GM21390 (cell line): ENCODE measurements at regions not wholly inside any gene's neighbourhood (a gene's known extent, or its start where the extent isn't known, plus 50 kb on each side); places are given as distances from the start of the nearest gene placed in this dataset.
"Not testable (repeated sequence)": the region's sequence is repeated elsewhere in the genome, so short reads cannot be mapped to it uniquely, and the experiment has no call there.

Source experiments
- ATAC-seq: cut with Tn5 transposase; IDR thresholded peaks from one replicate; pipeline ENCODE4 v1.9.1; 2021; ENCODE audit not compliant: unreplicated experiment

DNA sequence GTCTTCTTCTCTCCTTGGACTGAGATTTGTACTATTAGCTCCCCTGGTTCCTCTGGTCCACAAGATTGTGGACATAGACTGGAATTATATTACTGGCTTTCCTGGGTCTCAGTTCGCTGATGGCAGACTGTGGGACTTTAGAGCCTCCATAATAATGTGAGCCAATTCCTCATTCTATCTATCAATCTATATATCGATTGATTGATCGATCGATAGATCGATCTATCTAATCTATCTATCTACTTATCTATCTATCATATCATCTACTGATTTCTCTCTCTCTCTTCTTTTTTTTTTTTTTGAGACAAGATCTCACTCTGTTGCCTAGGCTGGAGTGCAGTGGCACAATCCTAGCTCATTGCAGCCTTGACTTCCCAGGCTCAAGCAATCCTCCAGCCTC is 51.5 kb upstream of the DDR1 start:
- ATAC-seq, result no peak

DNA sequence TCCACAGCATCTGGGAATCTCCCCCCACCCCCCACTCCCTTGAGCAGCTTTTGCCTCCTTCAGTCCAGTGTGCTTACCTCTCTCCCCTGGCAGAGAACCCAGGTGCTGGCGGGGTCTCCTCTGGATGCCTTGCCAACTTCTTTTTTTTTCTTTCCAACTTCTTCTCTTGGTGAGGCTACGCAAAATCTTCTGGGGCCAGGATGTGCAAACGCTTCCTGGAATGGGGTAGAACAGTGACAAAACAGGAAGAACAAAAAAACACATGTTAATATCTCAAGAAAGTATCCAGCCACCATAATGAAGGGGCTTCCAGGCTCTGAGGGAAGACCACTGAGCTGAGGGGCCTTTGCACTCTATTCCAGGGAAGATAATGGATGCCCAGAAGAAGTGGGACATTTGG is 53.9 kb upstream of the DDR1 start:
- ATAC-seq, result no peak

DNA sequence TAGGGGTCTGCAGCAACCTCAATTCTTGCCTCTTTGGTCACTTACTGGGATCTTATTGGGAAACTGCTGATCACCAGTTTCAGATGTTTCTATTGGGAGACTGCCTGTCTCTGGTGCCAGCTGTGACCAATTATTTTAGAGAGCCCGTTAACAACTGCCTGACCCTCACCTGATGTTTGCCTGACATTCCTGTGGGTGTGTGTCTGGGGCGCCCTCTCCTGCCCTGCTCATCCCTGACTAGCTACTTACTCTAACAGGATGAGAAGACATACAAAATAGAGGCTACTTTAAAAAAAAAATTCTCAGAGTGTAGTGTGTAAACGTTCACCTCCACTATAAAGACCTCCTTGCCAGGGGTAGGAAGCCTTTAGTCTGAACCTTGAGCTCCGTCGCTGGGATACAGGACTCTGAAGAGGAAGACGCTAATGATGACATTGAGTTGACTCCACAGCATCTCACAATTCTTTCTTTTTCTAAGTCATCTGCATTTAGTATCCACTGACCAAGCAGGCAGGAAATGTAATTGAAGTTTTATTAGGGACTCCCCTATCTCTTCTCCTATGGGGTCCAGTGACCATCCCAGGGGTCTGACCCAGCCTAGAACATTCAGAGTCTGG is 54.6 kb upstream of the DDR1 start:
- no peak for ATAC-seq

DNA sequence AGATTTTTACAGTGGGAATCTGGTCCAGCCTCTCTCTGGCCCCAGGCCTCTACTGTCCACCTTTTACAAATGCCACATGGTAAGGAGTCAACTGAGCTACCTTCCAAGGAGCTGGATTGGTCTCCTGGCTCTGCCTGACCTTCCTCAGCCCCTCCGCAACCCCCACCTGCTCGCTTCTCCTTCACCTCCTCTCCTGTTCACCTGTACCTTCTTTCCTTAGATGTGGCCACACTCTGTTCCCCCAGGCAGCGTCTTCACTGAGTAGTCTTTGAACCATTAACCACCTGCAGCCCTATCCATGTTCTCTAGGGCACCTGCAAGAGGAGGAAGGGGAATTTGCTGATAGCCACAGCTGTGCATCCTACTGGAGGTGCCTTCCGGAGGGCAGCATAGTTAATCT is 55.3 kb upstream of the DDR1 start:
- no peak for ATAC-seq

DNA sequence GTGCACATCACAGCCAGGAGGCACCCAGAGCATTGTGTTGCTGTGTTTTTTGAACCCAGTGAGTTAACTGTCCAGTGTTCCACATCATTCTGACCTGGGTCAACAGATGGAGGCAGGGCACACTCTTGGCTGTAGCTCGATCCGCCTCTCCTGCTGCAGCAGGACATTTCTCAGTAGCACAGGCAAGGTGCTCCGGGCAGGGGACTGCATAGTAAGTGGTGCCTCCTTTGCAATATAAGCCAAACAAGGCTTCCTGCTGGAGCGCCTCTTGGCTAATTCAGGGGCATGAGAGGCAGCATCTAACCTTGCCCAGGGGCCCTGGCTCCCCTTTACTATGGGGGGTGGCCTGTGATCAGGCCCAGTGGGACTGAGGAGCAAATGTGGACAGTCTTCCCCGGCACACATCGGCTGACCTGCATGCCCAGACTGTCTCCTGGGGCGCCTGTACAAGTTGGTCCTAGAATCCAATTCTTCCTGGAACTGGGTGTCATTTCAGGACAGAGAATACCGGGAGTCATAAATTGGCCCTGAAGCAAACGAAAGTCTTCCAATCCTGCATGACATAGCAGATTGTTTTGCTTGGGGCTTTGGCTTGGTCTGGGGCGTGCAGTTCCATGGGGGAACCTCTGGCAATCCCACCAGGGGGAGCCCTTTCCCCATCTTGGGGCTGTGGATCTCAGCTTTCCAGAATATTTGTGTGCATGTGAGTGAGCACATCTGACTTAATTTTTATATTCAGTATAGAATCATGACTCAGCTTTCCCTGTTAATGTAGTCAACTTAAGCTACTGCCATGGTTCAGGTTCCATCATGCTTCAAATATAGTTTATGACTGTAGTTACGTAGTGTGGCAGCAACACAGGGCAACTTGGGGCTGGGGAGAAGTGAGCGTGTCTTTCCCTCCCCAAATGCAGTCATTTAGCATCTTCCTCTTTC is 56.0 kb upstream of the DDR1 start:
- no peak for ATAC-seq

DNA sequence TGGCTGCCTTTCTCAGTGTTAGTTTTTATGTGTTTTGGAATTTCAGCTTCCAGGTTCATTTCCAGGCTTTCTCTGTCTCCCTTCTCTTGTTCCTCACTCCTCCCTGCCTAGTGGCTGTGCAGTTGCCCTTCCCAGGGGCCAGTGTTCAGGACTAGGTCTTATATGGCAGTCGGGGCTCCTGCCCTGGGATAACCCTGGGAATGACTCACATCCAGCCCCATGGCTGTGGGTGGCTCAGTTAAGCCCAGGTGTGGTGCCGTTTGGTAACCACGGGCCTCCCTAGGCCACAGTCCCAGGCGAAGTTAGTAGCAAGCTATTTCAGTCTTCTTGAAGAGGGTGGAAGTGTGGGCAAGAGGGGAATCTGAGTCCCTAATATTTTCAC is 57.4 kb upstream of the DDR1 start:
- no peak for ATAC-seq

DNA sequence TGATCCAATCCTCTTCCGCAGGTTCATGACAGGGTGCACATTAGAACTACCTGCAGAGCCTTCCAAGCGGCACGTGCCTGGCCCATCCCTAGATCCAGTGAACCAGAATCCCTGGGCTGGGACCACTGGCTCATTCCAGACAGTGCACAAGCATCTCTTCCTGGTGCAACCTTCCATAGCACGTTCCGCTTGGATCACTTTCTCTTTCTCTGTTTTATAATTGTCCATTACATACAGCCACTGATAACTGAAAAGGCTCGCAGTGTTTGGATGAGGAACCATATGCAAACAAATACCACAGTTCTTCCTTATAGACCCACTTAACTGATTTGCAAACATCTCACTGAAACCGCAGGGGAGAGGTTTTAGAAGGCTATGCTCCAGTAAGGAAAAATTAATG is 59.6 kb upstream of the DDR1 start:
- no peak for ATAC-seq

DNA sequence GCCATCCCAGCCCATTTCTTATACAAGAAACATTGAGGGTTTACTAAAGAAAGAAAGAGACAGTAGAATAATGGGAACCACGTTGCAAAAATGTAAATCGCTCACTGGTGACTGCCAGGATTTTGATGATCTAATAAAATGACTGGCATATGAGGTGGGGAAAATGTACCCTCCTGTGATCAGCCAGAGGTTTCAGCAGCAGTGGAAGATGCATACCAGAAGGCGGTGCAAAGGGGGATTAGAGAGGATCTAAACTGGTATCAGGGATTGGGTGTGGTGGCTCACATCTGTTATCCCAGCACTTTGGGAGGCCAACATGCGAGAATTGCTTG is 60.8 kb upstream of the DDR1 start:
- ATAC-seq, result no peak

DNA sequence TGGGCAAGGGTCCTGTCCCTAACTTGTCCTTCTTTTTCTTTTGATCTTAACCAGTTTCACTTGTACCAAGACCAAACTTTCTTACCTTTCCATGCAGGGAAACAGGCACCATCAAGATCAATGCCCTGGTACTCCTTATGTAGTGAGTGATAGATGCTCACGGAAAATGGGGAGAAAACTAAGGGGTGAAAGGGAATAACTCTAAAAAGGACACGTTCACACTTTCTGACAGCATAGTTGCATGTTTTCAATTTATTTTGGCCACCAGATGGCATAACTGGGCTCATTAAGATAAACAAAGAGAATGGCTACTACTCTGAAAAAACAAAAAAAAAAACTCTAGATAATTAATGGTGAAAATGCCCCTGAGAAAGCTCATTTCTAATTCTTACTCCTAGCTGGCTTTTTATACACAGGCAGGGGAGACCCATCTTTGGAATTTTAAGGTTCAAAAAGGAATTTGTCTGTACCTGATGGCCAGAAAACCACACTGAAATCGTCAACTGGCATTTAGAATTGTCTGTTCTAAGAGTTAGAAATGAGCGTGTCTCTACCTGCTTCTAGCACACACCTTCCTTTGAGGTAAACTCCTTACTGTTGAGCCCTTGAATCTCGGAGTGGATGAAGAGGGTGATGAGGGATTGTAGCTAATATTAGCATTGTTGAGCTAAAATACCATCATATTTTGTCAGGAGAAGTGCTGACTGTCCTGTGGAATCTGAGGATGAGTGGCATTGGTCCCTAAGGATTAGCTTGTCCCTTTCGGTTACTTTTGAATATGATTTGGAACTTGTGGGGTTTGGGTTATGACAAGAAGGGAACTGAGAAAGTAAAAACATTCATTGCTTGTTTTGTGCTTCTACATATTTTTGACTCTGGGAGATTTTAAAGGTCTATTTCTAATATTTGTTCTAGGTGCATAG is 62.2 kb upstream of the DDR1 start:
- ATAC-seq, result no peak

DNA sequence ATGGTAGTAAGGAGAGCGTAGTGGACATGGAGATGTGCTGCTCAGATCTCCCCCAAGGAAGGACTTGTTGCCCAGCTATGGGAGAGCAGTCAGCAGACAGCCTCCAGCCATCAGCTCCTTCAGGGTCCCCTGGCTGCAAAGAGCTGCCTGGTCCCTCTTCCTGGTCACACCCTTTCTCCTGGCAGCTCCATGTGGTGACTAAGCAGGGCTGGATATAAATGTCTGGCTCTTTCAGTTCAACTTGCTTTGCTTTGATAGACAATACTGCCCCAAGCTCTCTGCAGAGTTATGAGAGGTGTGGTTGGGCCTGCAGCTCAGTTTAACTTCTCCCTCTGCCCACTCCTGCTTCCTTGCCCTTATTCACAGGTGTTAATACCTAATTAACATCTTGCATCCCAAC is 64.1 kb upstream of the DDR1 start:
- no peak for ATAC-seq

DNA sequence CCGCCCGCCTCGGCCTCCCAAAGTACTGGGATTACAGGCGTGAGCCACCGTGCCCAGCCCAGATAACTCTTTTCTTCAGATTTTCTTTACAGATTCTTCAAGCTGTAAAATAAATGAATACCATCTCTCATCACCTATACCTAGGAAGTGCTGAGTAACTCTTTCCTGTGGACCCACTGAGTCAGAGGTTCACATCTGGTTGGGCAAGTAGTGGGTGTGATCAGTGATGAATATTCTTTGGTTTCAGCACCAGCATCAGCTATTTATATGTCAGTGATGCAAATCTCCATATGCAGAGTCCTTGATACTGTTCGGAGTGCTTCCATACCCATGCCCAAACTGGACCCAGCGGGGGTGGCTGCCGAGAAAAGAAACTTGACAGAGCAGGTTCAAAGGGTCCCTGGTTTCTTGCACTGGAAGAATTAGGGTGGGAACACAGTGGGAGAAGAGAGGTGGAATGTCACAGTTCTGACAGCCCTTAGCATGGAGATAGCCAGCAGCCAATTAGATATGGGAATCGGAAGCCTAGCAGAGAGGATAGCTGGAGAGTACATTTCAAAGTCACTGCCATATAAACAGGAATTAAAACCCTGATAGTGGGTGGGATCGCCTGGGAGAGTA is 64.9 kb upstream of the DDR1 start:
- no peak for ATAC-seq

DNA sequence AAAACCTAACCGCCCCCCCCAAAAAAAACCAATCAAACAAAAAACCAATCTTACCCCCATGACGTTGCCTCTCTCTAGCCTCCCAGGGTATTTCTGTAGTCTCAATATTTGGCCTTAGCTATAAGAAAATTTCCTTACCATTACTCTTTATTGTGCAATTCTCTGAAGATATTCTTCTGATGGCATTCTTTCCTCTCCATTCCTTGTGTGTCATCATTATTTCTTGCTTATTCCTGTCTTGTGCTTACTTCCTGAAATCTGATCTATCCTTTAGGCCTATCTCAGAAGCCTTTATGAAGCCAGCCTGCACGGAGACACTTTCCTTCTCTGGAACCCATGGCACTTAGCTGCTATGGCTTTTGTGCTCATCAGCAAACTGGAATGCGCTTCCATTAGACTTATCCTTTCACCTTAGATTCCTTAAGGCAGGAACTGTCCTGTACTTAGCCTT is 65.9 kb upstream of the DDR1 start:
- ATAC-seq, result no peak

DNA sequence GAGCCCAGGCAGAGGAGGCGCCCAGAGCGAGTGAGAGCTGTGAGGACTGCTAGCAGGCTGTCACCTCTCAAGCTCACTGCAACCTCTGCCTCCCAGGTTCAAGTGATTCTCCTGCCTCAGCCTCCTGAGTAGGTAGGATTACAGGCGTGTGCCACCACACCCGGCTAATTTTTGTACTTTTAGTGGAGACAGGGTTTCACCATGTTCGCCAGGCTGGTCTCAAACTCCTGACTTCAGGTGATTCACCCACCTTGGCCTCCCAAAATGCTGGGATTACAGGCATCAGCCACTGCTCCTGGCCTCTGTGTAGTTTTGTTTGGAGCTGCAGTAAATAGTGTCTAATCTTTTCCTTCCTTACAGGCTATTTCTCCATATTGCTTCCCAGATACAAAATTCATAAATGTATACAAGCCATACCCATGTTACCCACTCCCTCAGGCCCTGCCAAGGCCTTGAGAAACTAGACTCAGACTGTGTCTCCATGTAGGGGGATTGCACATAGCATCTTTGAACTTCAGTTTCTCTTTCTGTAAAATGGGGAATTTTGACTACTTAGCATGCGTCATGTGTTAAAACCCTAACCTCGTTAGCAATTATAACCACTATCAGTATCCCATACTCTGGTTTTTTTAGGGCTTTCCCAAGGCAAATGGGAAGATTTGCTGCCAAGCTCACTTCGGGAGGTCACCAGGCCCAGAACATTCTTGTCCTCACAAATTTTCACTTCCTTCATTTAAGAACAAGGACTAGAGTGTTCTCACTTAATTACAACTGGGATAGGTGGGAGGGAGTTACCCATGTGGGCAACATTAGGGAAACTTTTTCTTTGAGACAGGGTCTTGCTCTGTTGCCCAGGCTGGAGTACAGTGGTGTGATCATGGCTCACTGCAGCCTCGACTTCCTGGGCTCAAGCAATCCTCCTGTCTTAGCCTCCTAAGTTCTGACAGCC is 67.3 kb upstream of the DDR1 start:
- no peak for ATAC-seq

DNA sequence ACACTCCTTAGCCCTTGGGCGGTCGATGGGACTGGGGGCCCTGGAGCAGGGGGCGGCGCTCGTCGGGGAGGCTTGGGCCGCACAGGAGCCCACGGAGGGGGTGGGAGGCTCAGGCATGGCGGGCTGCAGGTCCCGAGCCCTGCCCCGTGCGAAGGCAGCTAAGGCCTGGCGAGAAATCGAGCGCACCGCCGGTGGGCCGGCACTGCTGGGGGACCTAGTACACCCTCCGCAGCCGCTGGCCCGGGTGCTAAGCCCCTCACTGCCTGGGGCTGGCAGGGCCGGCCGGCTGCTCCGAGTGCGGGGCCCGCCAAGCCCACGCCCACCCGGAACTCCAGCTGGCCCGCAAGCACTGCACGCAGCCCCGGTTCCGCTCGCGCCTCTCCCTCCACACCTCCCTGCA is 68.0 kb upstream of the DDR1 start:
- not testable (repeated sequence) for ATAC-seq

DNA sequence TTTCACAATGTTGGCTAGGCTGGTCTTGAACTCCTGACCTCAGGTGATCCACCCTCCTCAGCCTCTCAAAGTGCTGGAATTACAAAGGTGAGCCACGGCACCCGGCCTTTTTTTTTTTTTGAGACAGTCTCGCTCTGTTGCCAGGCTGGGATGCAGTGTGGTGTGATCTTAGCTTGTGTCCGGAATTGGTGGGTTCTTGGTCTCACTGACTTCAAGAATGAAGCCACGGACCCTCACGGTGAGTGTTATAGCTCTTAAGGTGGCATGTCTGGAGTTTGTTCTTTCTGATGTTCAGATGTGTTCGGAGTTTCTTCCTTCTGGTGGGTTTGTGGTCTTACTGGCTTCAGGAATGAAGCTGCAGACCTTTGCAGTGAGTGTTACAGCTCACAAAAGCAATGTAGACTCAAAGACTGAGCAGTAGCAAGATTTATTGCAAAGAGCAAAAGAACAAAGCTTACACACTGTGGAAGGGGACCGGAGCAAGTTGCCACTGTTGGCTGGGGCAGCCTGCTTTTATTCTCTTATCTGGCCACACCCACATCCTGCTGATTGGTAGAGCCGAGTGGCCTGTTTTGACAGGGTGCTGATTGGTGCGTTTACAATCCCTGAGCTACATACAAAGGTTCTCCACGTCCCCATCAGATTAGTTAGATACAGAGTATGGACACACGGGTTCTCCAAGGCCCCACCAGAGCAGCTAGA is 69.1 kb upstream of the DDR1 start:
- ATAC-seq, result not testable (repeated sequence)

DNA sequence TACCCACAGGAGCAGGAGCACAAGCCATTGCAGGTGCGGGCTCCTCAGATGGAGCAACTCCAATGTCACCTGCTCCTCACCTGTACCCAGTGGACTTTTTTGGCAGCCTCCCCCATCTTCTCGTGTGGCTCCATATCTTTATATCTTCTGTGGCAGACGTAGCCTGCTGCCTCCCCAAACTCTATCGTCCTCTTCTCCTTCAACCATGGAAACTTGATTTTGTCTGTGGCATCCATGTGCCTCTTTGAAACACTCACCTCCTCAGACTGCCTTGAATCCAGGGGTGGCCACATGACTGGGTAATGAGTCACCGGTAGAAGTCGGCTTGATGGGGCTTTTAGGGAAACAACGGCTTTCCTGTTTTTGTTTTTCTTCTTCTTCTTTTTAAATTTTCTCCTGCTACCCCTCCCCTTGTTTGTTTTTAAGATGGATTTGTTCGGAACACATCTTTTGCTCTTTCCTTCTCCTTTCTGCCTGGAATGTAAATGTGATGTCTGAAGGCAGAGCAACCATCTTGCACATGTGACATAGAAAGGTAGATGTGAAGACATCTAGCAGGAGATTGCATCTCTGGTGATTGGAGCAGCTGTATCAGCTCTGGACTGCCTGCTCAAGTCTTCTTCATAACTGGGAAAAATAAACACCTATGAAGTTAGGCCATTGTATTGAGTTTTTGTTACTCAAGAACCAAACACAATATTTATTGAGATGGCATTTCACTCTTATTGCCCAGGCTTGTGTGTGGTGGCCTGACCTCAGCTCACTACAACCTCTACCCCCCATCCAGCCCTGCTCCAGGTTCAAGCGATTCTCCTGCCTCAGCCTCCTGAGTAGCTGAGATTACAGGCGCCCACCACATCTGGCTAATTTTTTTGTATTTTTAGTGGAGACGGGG is 69.9 kb upstream of the DDR1 start:
- ATAC-seq, result no peak

DNA sequence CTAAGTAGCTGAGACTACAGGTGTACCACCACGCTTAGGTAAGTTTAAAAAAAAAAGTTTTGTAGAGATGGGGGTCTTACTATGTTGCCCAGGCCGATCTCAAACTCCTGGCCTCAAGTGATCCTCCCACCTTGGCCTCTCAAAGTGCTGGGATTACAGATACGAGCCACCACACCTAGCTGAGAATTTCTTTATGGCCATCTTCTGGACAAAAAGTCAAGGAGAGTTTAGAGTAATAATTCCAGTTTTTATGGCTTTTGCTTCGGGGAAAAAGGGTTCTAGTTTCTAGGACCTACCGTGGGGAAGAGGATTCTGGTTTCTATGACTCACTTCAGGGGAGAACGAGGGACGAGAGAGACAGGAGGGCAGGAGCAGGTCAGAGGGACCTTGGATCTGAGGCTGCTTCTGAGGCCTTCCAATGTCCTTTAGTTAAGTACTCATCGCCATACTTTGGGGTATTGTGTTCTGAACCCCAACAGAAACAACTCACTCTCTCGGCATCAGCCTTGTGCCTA is 69.3 kb upstream of the IER3 start:
- no peak for ATAC-seq

DNA sequence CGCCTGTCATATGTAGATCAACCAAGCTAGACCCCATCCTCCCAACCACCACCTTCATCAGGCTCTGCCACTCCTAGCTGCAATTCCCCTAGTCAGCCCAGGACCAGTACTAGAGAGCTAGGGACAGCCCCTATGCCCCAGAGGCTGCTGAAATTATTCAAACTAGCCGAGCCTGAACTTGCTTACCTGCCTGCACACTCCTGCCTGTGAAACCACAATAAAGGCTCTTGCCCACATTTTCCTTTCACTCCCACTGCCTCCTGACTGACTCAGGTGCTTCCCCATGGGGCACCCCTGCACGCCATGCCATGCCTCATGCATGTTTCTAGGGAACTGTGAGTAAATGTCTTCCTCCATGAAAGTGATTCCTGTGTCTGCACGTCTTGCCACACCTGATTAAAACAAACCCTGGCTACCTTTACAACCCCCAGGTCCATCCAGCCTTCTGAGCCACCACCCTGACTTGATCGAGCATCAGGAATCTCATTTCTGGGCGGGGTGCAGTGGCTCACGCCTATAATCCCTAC is 66.5 kb upstream of the IER3 start:
- peak; percentile 77 for ATAC-seq
